HEK293 (cell line): ENCODE measurements at regions not wholly inside any gene's neighbourhood (a gene's known extent, or its start where the extent isn't known, plus 50 kb on each side); places are given as distances from the start of the nearest gene placed in this dataset.

ENCODE experiments used
- CTCF ChIA-PET: fragments of 350-600 bp; formaldehyde crosslinking; extraction: SDS; loops from one replicate; lab custom pipeline; 2021; ENCODE audit warnings: antibody characterized with exemption; lab: Yijun Ruan, JAX
- POLR2A ChIA-PET: fragments of 300-600 bp; formaldehyde crosslinking; extraction: SDS; loops from one replicate; lab custom pipeline; 2020; ENCODE audit warnings: antibody characterized with exemption, inconsistent platforms; lab: Yijun Ruan, JAX
- H3K27ac ChIP-seq: fragments of 200-500 bp; sonication (Bioruptor generic); 2 replicates; pipeline ENCODE4 v1.5.1; 2014; ENCODE audit warnings: low read depth, low read length, control low read depth, inconsistent platforms; ENCODE audit errors: extremely low read depth
- H3K36me3 ChIP-seq, 2 experiments: fragments of 200-500 bp in 1 of 2; sonication (Bioruptor generic) in 1 of 2; 1 replicate in 1 of 2; 2 replicates in 1 of 2; pipeline ENCODE4 v1.5.1; 2014 to 2017; ENCODE audit warnings: inconsistent platforms in 2 of 2, low read length in 2 of 2; ENCODE audit not compliant: control insufficient read depth in 2 of 2, insufficient read depth in 1 of 2
- H3K4me1 ChIP-seq: fragments of 200-500 bp; sonication (Bioruptor generic); 2 replicates; pipeline ENCODE4 v1.5.1; 2014; ENCODE audit warnings: mild to moderate bottlenecking, low read length, inconsistent platforms; ENCODE audit not compliant: control insufficient read depth, insufficient read depth
- H3K4me3 ChIP-seq: 2 replicates; pipeline ENCODE4 v1.5.1; 2011; ENCODE audit warnings: low read depth, mild to moderate bottlenecking, control low read depth, low read length, moderate library complexity
- H3K9me3 ChIP-seq: fragments of 200-500 bp; sonication (Bioruptor generic); 2 replicates; pipeline ENCODE4 v1.5.1; 2014; ENCODE audit warnings: low read depth, low read length, inconsistent platforms; ENCODE audit not compliant: control insufficient read depth, insufficient read depth
- HOXC10 ChIP-seq: sonication (generic); formaldehyde crosslinking; IDR thresholded peaks from 2 replicates; pipeline ENCODE4 v1.8.1; 2023; ENCODE audit warnings: mild to moderate bottlenecking, missing genetic modification reagents
- HOXD13 ChIP-seq: sonication (generic); formaldehyde crosslinking; IDR thresholded peaks from 2 replicates; pipeline ENCODE4 v1.8.0; 2022; ENCODE audit warnings: missing genetic modification reagents, borderline replicate concordance
- REPIN1 ChIP-seq: fragments of 450-650 bp; formaldehyde crosslinking; IDR thresholded peaks from 2 replicates; pipeline ENCODE4 v1.5.1; 2017; ENCODE audit warnings: missing biosample characterization, missing genetic modification characterization, low read depth
- ZBTB7A ChIP-seq: fragments of 450-650 bp; formaldehyde crosslinking; IDR thresholded peaks from 2 replicates; pipeline ENCODE4 v1.5.1; 2016; ENCODE audit warnings: low read depth, missing biosample characterization, missing genetic modification characterization
- ZNF335 ChIP-seq: fragments of 450-650 bp; formaldehyde crosslinking; conservative IDR thresholded peaks from 2 replicates; pipeline ENCODE4 v1.5.1; 2016; ENCODE audit warnings: missing biosample characterization, missing genetic modification characterization
- ZNF549 ChIP-seq: fragments of 450-650 bp; IDR thresholded peaks from 2 replicates; pipeline ENCODE4 v1.5.1; 2018; ENCODE audit warnings: missing biosample characterization, missing genetic modification characterization, mild to moderate bottlenecking, inconsistent platforms, moderate library complexity
- ZNF701 ChIP-seq: fragments of 450-650 bp; formaldehyde crosslinking; IDR thresholded peaks from 2 replicates; pipeline ENCODE4 v1.5.1; 2016; ENCODE audit warnings: missing biosample characterization, missing genetic modification characterization
- ZNF792 ChIP-seq: fragments of 450-650 bp; formaldehyde crosslinking; IDR thresholded peaks from 2 replicates; pipeline ENCODE4 v1.5.1; 2016; ENCODE audit warnings: missing biosample characterization, missing genetic modification characterization
- ZSCAN16 ChIP-seq: fragments of 450-650 bp; formaldehyde crosslinking; IDR thresholded peaks from 2 replicates; pipeline ENCODE4 v1.5.1; 2016; ENCODE audit warnings: missing biosample characterization, missing genetic modification characterization
- TF ChIP-seq, protein P1 (sequence below): fragments of 450-650 bp; formaldehyde crosslinking; IDR thresholded peaks from 2 replicates; pipeline ENCODE4 v1.5.1; 2017; ENCODE audit warnings: missing biosample characterization, missing genetic modification characterization
- TF ChIP-seq, protein P2 (sequence below): fragments of 450-650 bp; formaldehyde crosslinking; conservative IDR thresholded peaks from 2 replicates; pipeline ENCODE4 v1.5.1; 2016; ENCODE audit warnings: low read depth, missing biosample characterization, missing genetic modification characterization
- TF ChIP-seq, protein P3 (sequence below): fragments of 450-650 bp; formaldehyde crosslinking; IDR thresholded peaks from 2 replicates; pipeline ENCODE4 v1.5.1; 2016; ENCODE audit warnings: missing biosample characterization, missing genetic modification characterization

- TF ChIP-seq, protein P1, sequence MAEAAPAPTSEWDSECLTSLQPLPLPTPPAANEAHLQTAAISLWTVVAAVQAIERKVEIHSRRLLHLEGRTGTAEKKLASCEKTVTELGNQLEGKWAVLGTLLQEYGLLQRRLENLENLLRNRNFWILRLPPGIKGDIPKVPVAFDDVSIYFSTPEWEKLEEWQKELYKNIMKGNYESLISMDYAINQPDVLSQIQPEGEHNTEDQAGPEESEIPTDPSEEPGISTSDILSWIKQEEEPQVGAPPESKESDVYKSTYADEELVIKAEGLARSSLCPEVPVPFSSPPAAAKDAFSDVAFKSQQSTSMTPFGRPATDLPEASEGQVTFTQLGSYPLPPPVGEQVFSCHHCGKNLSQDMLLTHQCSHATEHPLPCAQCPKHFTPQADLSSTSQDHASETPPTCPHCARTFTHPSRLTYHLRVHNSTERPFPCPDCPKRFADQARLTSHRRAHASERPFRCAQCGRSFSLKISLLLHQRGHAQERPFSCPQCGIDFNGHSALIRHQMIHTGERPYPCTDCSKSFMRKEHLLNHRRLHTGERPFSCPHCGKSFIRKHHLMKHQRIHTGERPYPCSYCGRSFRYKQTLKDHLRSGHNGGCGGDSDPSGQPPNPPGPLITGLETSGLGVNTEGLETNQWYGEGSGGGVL (tag by site-specific recombination), result no peak
- TF ChIP-seq ZNF335 (tag by site-specific recombination), result no peak
- no peak for TF ChIP-seq HOXD13 (CRISPR knock-in tag)
- TF ChIP-seq ZNF792 (tag by site-specific recombination), result no peak
Measured at GRCh38 chr1:194114288-194114687, 927.9 kb upstream of the B3GALT2 start (continued).

GRCh38 chr1:194105381-194105780 lies 919.0 kb upstream of the B3GALT2 start:
- CTCF ChIA-PET, result no interaction called here

DNA sequence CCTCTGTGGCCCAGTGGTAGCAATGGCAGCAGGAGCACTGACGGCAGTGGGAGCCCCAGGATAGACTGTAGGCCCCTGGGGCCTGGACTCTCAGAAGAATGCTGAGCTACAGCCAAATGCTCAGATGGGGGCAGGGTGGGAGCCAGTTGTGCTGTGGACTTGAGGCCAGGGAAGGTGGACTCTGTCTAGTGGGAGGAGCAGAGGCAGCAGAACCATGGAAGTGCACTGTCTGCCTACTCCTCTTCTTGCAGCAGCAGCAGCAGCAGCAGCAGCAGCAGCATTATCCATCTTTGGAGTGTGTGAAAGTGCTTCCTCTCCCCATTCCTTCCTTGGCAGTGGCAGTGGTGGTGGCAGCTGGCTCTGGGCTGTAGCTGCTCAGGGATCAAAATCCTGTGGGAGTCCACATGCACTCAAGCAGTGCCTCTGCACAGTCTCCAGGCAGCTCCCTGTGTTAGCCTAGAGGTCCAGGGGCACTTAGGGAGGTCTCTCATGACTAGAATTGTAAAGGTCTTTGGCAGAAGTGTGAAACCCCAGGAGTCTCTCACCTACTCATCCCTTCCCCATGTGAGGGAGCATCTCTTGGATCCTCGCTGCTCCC lies 917.9 kb upstream of the B3GALT2 start:
- Histone ChIP-seq H3K36me3 (no peaks in the 10 kb centered on the region), H3K27ac (no peak overlapping the region), H3K9me3 (no peaks in the 10 kb centered on the region), H3K4me1 (no peaks in the 10 kb centered on the region), H3K4me3 (no peak overlapping the region)
- POLR2A ChIA-PET, result no interaction called here
- CTCF ChIA-PET, result no interaction called here
- TF ChIP-seq ZBTB7A, result no peak
- no peak for TF ChIP-seq ZSCAN16 (tag by site-specific recombination)
- no peak for TF ChIP-seq HOXC10 (CRISPR knock-in tag)
- TF ChIP-seq, protein P2, sequence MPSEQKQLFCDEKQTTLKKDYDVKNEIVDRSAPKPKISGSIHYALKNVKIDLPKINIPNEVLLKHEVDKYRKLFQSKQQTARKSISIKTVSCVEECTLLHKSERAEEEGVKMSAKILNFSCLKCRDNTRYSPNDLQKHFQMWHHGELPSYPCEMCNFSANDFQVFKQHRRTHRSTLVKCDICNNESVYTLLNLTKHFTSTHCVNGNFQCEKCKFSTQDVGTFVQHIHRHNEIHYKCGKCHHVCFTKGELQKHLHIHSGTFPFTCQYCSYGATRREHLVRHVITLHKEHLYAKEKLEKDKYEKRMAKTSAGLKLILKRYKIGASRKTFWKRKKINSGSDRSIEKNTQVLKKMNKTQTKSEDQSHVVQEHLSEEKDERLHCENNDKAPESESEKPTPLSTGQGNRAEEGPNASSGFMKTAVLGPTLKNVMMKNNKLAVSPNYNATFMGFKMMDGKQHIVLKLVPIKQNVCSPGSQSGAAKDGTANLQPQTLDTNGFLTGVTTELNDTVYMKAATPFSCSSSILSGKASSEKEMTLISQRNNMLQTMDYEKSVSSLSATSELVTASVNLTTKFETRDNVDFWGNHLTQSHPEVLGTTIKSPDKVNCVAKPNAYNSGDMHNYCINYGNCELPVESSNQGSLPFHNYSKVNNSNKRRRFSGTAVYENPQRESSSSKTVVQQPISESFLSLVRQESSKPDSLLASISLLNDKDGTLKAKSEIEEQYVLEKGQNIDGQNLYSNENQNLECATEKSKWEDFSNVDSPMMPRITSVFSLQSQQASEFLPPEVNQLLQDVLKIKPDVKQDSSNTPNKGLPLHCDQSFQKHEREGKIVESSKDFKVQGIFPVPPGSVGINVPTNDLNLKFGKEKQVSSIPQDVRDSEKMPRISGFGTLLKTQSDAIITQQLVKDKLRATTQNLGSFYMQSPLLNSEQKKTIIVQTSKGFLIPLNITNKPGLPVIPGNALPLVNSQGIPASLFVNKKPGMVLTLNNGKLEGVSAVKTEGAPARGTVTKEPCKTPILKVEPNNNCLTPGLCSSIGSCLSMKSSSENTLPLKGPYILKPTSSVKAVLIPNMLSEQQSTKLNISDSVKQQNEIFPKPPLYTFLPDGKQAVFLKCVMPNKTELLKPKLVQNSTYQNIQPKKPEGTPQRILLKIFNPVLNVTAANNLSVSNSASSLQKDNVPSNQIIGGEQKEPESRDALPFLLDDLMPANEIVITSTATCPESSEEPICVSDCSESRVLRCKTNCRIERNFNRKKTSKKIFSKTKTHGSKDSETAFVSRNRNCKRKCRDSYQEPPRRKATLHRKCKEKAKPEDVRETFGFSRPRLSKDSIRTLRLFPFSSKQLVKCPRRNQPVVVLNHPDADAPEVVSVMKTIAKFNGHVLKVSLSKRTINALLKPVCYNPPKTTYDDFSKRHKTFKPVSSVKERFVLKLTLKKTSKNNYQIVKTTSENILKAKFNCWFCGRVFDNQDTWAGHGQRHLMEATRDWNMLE (tag by site-specific recombination), result no peak

More at GRCh38 chr1:194105381-194105780, 919.0 kb upstream of the B3GALT2 start:
- no peaks in the 10 kb centered on the region for H3K4me1 ChIP-seq
- no peaks in the 10 kb centered on the region for H3K36me3 ChIP-seq
- POLR2A ChIA-PET, result no interaction called here
- no peak overlapping the region for H3K4me3 ChIP-seq
- H3K27ac ChIP-seq, result no peak overlapping the region
- no peaks in the 10 kb centered on the region for H3K9me3 ChIP-seq
- TF ChIP-seq ZNF549 (tag by site-specific recombination), result no peak
- TF ChIP-seq, protein P3, sequence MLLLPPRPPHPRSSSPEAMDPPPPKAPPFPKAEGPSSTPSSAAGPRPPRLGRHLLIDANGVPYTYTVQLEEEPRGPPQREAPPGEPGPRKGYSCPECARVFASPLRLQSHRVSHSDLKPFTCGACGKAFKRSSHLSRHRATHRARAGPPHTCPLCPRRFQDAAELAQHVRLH (tag by site-specific recombination), result no peak
- TF ChIP-seq REPIN1 (tag by site-specific recombination), result no peak
- no peak for TF ChIP-seq ZNF701 (tag by site-specific recombination)
